NCI-H1436 treated with DMSO at 0.1 percent for 48 hours (cell line): ENCODE measurements at regions not wholly inside any gene's neighbourhood (a gene's known extent, or its start where the extent isn't known, plus 50 kb on each side); places are given as distances from the start of the nearest gene placed in this dataset.

Source experiments
- DNase-seq: peaks from one replicate; lab custom pipeline; 2025; lab: John Stamatoyannopoulos, UW

GRCh38 chr2:13103151-13103550 is 386.4 kb downstream of the TRIB2 start:
- DNase-seq: no peak

GRCh38 chr2:13103778-13104493 is 387.2 kb downstream of the TRIB2 start:
- no peak for DNase-seq

DNA sequence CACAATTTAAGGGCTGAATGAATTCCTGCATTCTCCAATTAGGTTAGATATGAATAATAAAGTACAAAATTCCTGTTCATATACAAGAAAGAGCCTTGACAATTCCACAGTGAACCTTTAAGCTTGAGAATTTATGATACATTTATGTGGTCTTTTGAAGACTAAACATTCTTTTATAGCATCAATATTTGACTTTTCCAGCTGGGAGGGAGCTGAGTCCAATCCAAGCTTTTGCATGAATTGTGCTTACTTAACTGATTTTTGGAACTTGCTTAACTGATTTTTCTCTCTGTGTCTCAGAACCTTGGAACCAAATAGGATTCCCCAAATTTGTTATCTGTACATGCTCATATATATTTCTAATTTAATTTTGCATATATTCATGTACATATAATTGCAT is 388.0 kb downstream of the TRIB2 start:
- DNase-seq: no peak

DNA sequence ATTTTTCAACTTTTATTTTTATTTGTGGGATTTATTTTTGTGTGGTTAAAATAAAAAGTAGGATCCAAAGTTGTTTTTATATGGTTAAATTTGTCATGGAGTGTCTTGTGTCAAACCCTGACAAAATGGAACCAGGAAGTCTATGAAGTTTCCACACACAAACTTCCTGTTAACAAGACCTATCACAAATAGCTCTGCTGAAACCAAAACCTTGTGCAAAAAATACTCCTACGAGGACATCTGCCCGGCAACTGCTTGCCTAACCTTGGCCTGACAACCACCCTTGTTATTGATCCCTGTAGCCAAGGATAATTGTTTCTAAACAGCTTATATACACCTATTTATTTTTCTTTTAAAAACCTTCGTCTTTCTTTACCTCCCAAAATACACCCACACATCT is 389.6 kb downstream of the TRIB2 start:
- no peak for DNase-seq

GRCh38 chr2:13109516-13109915 is 392.8 kb downstream of the TRIB2 start:
- DNase-seq: no peak

- DNase-seq: no peak
Observed at GRCh38 chr2:13110825-13111224, 394.1 kb downstream of the TRIB2 start.

GRCh38 chr2:13113002-13113401 is 396.3 kb downstream of the TRIB2 start:
- DNase-seq: no peak

DNA sequence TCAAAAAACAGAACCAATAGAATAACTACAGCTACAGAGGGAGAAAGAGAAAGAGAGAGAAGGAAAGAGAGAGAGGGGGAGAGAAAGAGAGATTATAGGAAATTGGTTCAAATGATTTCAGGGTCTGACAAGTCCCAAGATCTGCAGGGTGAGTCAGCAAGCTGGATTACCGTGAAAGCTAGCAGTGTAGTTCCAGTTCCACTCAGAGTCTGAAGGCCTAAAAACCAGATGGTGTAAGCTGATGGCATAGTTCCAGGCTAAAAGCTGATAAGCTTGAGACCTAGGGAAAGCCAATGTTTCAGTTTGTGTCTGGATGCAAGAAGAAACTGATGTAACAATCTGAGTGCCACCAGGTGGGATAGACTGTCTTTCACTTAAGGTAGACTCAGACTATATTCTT is 397.7 kb downstream of the TRIB2 start:
- no peak for DNase-seq

- no peak for DNase-seq
Observed at GRCh38 chr2:13115643-13116042, 398.9 kb downstream of the TRIB2 start.

DNA sequence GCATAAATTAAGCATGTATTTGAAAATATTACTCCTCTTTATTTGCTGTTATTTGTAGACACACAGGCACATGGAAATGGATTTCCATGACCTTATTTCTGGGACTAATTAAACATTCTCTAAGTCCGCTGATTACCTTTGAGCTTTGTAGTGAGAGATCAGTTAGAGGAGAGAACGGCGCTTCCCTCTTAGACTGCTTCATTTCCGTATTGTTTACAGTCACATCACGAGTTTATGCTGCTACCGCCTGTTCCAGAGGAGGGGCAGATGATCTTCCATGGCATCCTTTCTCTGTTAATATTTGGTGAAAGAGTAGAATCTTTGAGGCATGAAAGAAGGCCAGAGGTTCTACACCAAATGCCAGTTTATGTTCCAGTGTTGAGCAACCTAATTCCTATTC is 404.4 kb downstream of the TRIB2 start:
- no peak for DNase-seq

- no peak for DNase-seq
Observed at GRCh38 chr2:13128139-13128538, 411.4 kb downstream of the TRIB2 start.

- no peak for DNase-seq
Observed at GRCh38 chr2:13135369-13135768, 418.6 kb downstream of the TRIB2 start.

DNA sequence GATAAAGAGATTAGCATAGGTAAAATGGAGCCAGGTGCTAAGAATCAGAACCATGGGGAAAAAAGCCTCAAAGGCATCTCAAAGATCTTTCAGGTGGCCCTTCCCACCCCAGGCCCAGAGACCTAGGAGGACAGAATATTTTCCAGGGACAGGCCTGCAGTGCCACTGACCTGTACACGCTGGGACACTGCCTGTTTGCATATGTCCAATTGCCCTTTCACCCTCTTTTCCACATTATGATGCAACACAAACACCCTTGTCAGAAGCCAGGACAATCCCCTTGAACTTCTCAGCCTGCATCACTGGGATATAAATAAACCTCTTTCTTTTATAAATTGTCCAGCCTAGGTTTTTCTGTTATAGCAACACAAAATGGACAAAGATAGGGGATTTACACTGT is 419.1 kb downstream of the TRIB2 start:
- no peak for DNase-seq

- no peak for DNase-seq
Observed at GRCh38 chr2:13137679-13138078, 420.9 kb downstream of the TRIB2 start.

DNA sequence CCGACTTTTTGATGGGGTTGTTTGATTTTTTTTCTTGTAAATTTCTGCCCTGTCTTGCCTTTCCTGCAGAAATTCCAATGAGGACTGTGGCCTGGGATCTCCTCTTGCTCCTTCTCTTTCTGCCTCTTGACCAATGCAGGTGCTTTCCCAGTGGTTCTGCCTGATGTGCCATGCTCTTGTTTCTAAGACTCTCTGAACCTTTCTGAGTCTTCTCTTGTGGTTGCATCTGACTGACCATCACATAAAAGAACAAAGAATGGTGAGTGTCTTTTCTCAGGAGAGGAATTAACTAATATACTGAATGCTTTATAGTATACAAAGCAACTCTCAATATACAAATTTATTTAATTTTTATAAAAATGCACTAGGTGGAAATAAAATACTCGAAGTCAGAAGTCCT is 424.6 kb downstream of the TRIB2 start:
- DNase-seq: no peak

GRCh38 chr2:13143451-13143850 is 426.7 kb downstream of the TRIB2 start:
- DNase-seq: no peak

DNA sequence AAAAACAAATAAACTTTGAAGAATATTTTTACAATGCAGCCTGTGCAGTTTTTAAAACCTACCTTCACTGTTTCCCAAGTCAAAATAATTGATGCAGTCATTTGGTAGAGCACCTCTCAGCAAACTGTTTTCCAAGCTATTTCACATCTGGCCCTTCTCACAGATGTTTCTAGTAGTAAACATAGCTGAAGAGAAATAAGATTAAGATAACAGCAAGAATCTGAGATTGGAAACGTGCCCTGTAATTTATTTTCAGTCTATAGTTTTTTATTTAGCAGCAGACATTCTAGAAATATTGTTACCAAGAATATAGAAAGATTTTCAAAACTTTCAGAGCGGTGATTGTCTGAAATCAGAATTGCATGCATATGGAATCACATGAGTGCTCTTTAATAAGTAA is 440.2 kb downstream of the TRIB2 start:
- no peak for DNase-seq

DNA sequence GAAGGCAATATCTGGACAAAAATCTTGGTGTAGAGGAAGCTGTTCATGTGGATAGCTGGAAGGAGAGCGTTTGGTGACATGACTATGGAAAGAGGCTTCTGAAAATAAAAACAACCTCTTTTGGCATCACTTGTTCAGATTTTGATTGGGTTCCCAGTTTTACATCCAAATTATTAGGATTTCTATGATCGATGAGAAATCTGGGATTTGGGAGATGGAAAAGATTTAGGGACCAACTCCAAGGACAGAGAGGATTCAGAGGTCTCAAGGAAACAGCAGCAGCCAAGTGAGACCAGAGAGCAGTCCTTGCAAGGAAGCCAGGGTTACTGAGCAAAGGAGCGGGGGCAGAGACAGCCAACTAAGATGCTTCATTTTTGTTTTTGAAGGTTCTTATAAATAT is 441.7 kb downstream of the TRIB2 start:
- no peak for DNase-seq

DNA sequence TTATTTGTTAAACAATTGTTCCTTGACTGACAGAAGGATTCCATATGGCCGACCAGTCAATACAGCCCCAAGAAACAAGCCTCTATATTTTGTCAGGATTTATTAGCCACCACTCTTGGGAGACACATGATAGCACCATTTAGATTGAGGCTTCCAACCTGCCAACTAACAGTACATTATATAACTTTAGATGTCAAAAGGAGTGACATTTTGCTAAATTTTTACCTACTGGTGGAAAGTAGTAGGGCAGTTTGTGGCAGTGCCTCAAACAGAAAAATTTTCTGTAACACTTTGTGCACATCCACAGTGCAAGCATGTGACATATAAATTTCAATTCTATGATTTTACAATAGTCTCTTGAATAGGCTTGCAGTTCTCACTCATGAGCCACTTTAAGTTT is 464.0 kb downstream of the TRIB2 start:
- DNase-seq: no peak

GRCh38 chr2:13193075-13193474 is 476.3 kb downstream of the TRIB2 start:
- no peak for DNase-seq

DNA sequence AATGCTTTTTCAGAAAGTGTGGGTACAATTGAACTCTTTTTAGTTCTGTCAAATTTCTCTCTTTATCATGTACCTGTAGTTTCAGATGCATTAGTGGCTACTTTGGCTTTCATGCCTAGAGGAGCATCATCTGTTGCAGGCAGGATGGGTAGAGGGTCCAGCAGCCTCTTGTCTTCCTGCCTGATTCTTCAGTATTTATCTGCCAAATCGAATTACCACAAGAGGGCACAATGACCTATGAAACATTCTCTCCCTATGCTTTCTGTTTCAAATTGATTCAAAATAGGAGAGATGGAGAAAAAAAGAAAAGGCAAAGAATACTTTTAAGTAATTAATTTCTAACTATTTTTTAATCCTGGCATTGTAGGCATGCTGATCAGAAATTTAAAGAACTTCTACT is 477.2 kb downstream of the TRIB2 start:
- no peak for DNase-seq

GRCh38 chr2:13195270-13195669 is 478.5 kb downstream of the TRIB2 start:
- DNase-seq: no peak

DNA sequence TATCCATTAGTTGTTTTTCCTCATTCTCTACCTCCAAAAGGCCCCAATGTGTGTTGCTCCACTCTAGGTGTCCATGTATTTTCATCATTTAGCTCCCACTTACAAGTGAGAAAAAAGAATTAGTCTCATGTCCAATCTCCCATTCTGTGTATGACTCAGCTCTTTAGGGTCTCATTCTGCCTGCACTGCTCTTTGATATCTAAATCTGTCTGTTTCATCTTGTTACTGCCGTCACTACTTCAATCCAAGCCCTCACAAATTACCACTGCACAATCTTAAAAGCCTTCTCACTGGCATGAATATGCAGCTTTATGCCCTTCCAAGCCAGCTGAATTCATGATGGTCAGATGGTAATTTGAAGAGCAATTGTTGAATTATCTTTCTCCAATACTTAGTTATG is 480.5 kb downstream of the TRIB2 start:
- DNase-seq: no peak

GRCh38 chr2:13201924-13202323 is 485.2 kb downstream of the TRIB2 start:
- no peak for DNase-seq

GRCh38 chr2:13212115-13212514 is 495.4 kb downstream of the TRIB2 start:
- DNase-seq: no peak
